Breast epithelium (tissue), 4 donors: ENCODE measurements at regions not wholly inside any gene's neighbourhood (a gene's known extent, or its start where the extent isn't known, plus 50 kb on each side); places are given as distances from the start of the nearest gene placed in this dataset.

Experiments used
- DNase-seq, 2 donors: peaks; one replicate each; pipeline ENCODE4 v3.0.0-alpha.2; 2019; ENCODE audit warnings: low spot score in 2 of 2
- H3K27ac ChIP-seq, 2 donors: fragments of 200-600 bp; sonication (generic) in 1 of 2; one replicate each; pipeline ENCODE4 v1.5.1; 2016 to 2019; ENCODE audit warnings: mild to moderate bottlenecking in 1 of 2
- H3K27me3 ChIP-seq, 2 donors: fragments of 200-600 bp; sonication (generic) in 1 of 2; one replicate each; pipeline versions ENCODE4 v1.5.1 to v1.6.0; 2017 to 2019; ENCODE audit warnings: control low read depth in 1 of 2, mild to moderate bottlenecking in 1 of 2
- H3K36me3 ChIP-seq: fragments of 200-600 bp; one replicate; pipeline ENCODE4 v1.5.1; 2019
- H3K4me1 ChIP-seq, 2 donors: fragments of 200-600 bp; sonication (generic); one replicate each; pipeline ENCODE4 v1.5.1; 2016 to 2019; ENCODE audit warnings: control low read depth in 1 of 2
- H3K4me3 ChIP-seq, 3 donors: fragments of 200-600 bp; sonication (generic); 1 replicate in 2 of 3; 2 replicates in 1 of 3; pipeline ENCODE4 v1.5.1; 2016 to 2019; ENCODE audit warnings: mild to moderate bottlenecking in 3 of 3, moderate library complexity in 2 of 3
- H3K9me3 ChIP-seq, 2 donors: fragments of 200-600 bp; sonication (generic) in 1 of 2; one replicate each; pipeline ENCODE4 v1.5.1; 2016 to 2019; ENCODE audit warnings: control low read depth in 1 of 2
- CTCF ChIP-seq, 3 donors: fragments of 450-650 bp; IDR thresholded peaks; one replicate each; pipeline ENCODE4 v1.5.1; 2016 to 2017; ENCODE audit warnings: antibody characterized with exemption in 3 of 3, mild to moderate bottlenecking in 3 of 3, moderate library complexity in 3 of 3
- POLR2A ChIP-seq: fragments of 450-650 bp; IDR thresholded peaks from one replicate; pipeline ENCODE4 v1.6.1; 2016; ENCODE audit warnings: antibody characterized with exemption, mild to moderate bottlenecking, moderate library complexity
- POLR2AphosphoS5 ChIP-seq, 3 donors: sonication (generic); formaldehyde crosslinking; IDR thresholded peaks; one replicate each; pipeline ENCODE4 v1.6.1; 2017; ENCODE audit warnings: antibody characterized with exemption in 3 of 3
- intact Hi-C: fragments of 100-400 bp; cut with DNase I; formaldehyde crosslinking; loops from one replicate; pipeline ENCODE4 v1.15.1; 2023; ENCODE audit warnings: low total_unique reads

DNA sequence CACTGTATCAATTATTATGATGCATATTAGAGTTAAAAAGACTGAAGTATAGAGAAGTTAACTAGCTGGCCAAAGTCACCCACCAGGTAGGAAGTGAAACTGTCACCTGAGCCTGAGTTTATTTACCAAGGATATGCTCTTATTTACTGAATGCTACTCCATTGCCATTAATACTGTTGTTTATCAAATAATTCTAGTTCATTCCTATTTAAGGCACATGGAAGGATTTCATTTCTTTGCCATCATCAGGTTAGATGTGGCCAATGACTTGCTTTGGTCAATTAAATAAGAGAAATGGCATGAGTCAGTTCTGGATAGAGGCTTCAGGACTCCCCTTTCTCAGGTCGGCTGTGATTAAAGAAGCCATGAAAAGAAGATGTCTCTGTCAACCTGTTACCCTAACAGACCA is 169.6 kb downstream of the KCNJ2 start:
- no peaks in the 10 kb centered on the region for H3K36me3 ChIP-seq
- H3K27ac ChIP-seq: no peak overlapping the region
- intact Hi-C loops: no loop called here
- no peak overlapping the region for H3K4me3 ChIP-seq
- no peaks in the 10 kb centered on the region for H3K27me3 ChIP-seq
- H3K4me1 ChIP-seq: no peaks in the 10 kb centered on the region
- no peak for DNase-seq
- TF ChIP-seq POLR2AphosphoS5 (IDR thresholded peaks at IDR 0.05) (no peak), POLR2A (no peak), CTCF (IDR thresholded peaks at IDR 0.05) (no peak)
- no peaks in the 10 kb centered on the region for H3K9me3 ChIP-seq

- no peak for TF ChIP-seq POLR2A
- TF ChIP-seq CTCF (IDR thresholded peaks at IDR 0.05): no peak
- no peak for TF ChIP-seq POLR2AphosphoS5 (IDR thresholded peaks at IDR 0.05)
- H3K9me3 ChIP-seq: no peaks in the 10 kb centered on the region
- DNase-seq: no peak
- H3K27ac ChIP-seq: no peak overlapping the region
- H3K4me3 ChIP-seq: no peak overlapping the region
- intact Hi-C loops: loop anchor here (2.0 kb wide), 1 partner anchor 14 kb away; no protein-coding TSS in a partner anchor
- H3K27me3 ChIP-seq: no peaks in the 10 kb centered on the region
- no peaks in the 10 kb centered on the region for H3K36me3 ChIP-seq
- H3K4me1 ChIP-seq: no peaks in the 10 kb centered on the region
Observed at GRCh38 chr17:70343114-70343513, 173.8 kb downstream of the KCNJ2 start.

DNA sequence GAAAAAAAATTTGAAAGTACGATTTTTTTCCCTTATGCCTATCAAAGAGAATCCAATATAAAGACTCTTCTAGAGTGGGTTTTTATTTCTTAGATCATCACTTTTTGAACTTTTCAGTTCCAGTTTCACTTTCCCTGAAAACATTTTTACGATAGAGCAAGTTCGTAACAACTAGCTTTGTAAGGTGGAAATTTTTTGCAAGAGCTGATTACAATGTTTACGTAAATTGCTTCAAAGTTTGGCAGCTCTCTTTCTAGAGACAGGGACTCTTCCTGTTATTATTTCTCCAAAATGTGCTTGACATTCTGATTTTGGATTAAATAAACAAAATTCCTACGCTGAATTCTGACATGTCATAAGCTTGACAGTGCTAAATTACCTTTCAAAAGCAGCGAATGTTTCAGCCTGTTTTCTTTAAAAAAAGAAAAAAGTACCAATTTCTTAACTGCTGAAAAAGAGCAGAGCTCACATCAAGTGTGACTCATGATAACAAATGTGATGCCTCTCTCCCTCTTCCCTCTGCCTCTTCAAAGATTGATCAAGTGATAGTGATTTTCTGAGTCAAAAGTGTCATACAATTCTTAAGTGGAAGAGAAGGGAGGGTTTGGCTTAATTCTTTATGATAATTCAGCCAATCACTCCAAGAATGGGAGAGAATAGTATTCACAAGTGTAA is 175.2 kb downstream of the KCNJ2 start:
- no peaks in the 10 kb centered on the region for H3K36me3 ChIP-seq
- H3K4me1 ChIP-seq: no peaks in the 10 kb centered on the region
- intact Hi-C loops: no loop called here
- peak overlapping the region; percentile 27 to 44 (median 27) for H3K4me3 ChIP-seq
- H3K27ac ChIP-seq: no peak overlapping the region
- H3K27me3 ChIP-seq: no peaks in the 10 kb centered on the region
- TF ChIP-seq CTCF (IDR thresholded peaks at IDR 0.05) (no peak), POLR2AphosphoS5 (IDR thresholded peaks at IDR 0.05) (no peak), POLR2A (no peak)
- H3K9me3 ChIP-seq: no peaks in the 10 kb centered on the region
- no peak for DNase-seq

GRCh38 chr17:70345061-70345460 is 175.7 kb downstream of the KCNJ2 start:
- TF ChIP-seq POLR2A (no peak), POLR2AphosphoS5 (IDR thresholded peaks at IDR 0.05) (no peak), CTCF (IDR thresholded peaks at IDR 0.05) (no peak)
- Histone ChIP-seq H3K4me1 (no peaks in the 10 kb centered on the region), H3K4me3 (no peak overlapping the region), H3K9me3 (no peaks in the 10 kb centered on the region), H3K36me3 (no peaks in the 10 kb centered on the region), H3K27ac (no peak overlapping the region), H3K27me3 (no peaks in the 10 kb centered on the region)
- intact Hi-C loops: no loop called here
- no peak for DNase-seq

- Histone ChIP-seq H3K27ac (no peak overlapping the region), H3K4me1 (no peaks in the 10 kb centered on the region), H3K36me3 (no peaks in the 10 kb centered on the region), H3K27me3 (no peaks in the 10 kb centered on the region), H3K4me3 (no peak overlapping the region), H3K9me3 (no peaks in the 10 kb centered on the region)
- TF ChIP-seq CTCF (IDR thresholded peaks at IDR 0.05) (no peak), POLR2AphosphoS5 (IDR thresholded peaks at IDR 0.05) (no peak), POLR2A (no peak)
- DNase-seq: no peak
- intact Hi-C loops: no loop called here
Observed at GRCh38 chr17:70352834-70353233, 183.5 kb downstream of the KCNJ2 start.
